Suprapubic skin (tissue), 4 donors: ENCODE measurements at regions not wholly inside any gene's neighbourhood (a gene's known extent, or its start where the extent isn't known, plus 50 kb on each side); places are given as distances from the start of the nearest gene placed in this dataset.

ENCODE experiments used
- CTCF ChIP-seq, 2 donors: fragments of 200-600 bp in 1 of 2; fragments of 450-650 bp in 1 of 2; sonication (generic) in 1 of 2; IDR thresholded peaks; one replicate each; pipeline ENCODE4 v1.5.1; 2016 to 2019; ENCODE audit warnings: antibody characterized with exemption in 2 of 2, mild to moderate bottlenecking in 1 of 2, moderate library complexity in 1 of 2
- EP300 ChIP-seq: sonication (generic); formaldehyde crosslinking; IDR thresholded peaks from one replicate; pipeline ENCODE4 v1.6.1; 2017; ENCODE audit warnings: antibody characterized with exemption
- POLR2AphosphoS5 ChIP-seq, 3 donors: sonication (generic); formaldehyde crosslinking; IDR thresholded peaks; one replicate each; pipeline ENCODE4 v1.6.1; 2017; ENCODE audit warnings: antibody characterized with exemption in 3 of 3

GRCh38 chr1:172790245-172790644, 131.3 kb downstream of the FASLG start:
- TF ChIP-seq CTCF (IDR thresholded peaks at IDR 0.05) = no peak
- TF ChIP-seq POLR2AphosphoS5 (IDR thresholded peaks at IDR 0.05) = no peak
- no peak for TF ChIP-seq EP300
